Peyer's patch (tissue), 4 donors: ENCODE measurements at regions not wholly inside any gene's neighbourhood (a gene's known extent, or its start where the extent isn't known, plus 50 kb on each side); places are given as distances from the start of the nearest gene placed in this dataset.
"Not testable (repeated sequence)": the region's sequence is repeated elsewhere in the genome, so short reads cannot be mapped to it uniquely, and the experiment has no call there.

Experiments
- POLR2A ChIP-seq, 2 donors: fragments of 450-650 bp; IDR thresholded peaks; one replicate each; pipeline ENCODE4 v1.5.1; 2017; ENCODE audit warnings: antibody characterized with exemption in 2 of 2, mild to moderate bottlenecking in 2 of 2, moderate library complexity in 2 of 2
- TF ChIP-seq, protein P1 (sequence below), 6 experiments: fragments of 450-650 bp in 4 of 6; fragments of 200-600 bp in 2 of 6; sonication (generic) in 1 of 6; IDR thresholded peaks; one replicate each; pipeline ENCODE4 v1.5.1; 2017 to 2019; ENCODE audit warnings: antibody characterized with exemption in 6 of 6, mild to moderate bottlenecking in 3 of 6, moderate library complexity in 1 of 6

DNA sequence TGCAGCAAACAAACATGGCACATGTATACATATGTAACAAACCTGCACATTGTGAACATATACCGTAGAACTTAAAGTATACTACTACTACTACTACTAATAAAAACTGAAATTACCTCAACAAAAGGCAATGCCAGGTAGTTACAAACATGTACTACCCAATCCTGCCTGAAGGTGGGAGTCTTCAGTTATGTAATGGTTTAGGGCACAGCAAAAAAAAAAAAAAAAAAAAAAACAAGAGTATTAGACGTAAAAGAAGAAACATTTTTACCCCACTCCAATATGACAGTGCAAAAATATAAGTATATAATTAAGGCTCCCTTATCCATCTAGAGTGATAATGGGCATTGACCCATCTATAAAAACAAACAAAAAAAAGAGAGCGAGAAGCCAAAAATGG, 296.6 kb downstream of the ZNF37A start:
- TF ChIP-seq, protein P1, sequence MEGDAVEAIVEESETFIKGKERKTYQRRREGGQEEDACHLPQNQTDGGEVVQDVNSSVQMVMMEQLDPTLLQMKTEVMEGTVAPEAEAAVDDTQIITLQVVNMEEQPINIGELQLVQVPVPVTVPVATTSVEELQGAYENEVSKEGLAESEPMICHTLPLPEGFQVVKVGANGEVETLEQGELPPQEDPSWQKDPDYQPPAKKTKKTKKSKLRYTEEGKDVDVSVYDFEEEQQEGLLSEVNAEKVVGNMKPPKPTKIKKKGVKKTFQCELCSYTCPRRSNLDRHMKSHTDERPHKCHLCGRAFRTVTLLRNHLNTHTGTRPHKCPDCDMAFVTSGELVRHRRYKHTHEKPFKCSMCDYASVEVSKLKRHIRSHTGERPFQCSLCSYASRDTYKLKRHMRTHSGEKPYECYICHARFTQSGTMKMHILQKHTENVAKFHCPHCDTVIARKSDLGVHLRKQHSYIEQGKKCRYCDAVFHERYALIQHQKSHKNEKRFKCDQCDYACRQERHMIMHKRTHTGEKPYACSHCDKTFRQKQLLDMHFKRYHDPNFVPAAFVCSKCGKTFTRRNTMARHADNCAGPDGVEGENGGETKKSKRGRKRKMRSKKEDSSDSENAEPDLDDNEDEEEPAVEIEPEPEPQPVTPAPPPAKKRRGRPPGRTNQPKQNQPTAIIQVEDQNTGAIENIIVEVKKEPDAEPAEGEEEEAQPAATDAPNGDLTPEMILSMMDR (IDR thresholded peaks at IDR 0.05), result peak in 3 of 6 experiments; percentile 10 to 25 (median 12)
- TF ChIP-seq POLR2A (IDR thresholded peaks at IDR 0.05), result not testable (repeated sequence)
